A673 (cell line): ENCODE measurements at regions not wholly inside any gene's neighbourhood (a gene's known extent, or its start where the extent isn't known, plus 50 kb on each side); places are given as distances from the start of the nearest gene placed in this dataset.

Experiments used
- BruUV-seq: library from RNA; stranded (reverse); fragments of 400-500 nt; replicated peaks from 2 replicates; lab custom pipeline; 2021; lab: Mats Ljungman, UMichigan
- CTCF ChIA-PET: fragments of 300-600 bp; sonication (Branson Sonifier 250); formaldehyde crosslinking; loops from one replicate; lab custom pipeline; 2022; ENCODE audit warnings: antibody characterized with exemption; lab: Charles Lee
- POLR2A ChIA-PET: fragments of 300-600 bp; sonication (Branson Sonifier 250); formaldehyde crosslinking; loops from one replicate; lab custom pipeline; 2022; ENCODE audit warnings: antibody characterized with exemption; ENCODE audit not compliant: low non-redundant PET; lab: Charles Lee
- DNase-seq: peaks from one replicate; pipeline ENCODE4 v3.0.0-alpha.2; 2015; ENCODE audit warnings: low spot score
- H3K27ac ChIP-seq: fragments of 200-600 bp; sonication (generic); 2 replicates; pipeline ENCODE4 v1.5.1; 2016; ENCODE audit warnings: mixed run types, low read depth, mild to moderate bottlenecking, mixed read lengths, antibody characterized with exemption, low read length; ENCODE audit not compliant: poor library complexity, severe bottlenecking
- H3K27me3 ChIP-seq: fragments of 200-600 bp; sonication (generic); replicated peaks from 2 replicates; pipeline ENCODE4 v1.6.1; 2017; ENCODE audit warnings: mixed run types, low read depth, mild to moderate bottlenecking, mixed read lengths, antibody characterized with exemption, low read length; ENCODE audit not compliant: insufficient read depth, poor library complexity
- H3K36me3 ChIP-seq: fragments of 200-600 bp; sonication (generic); 2 replicates; pipeline ENCODE4 v1.6.1; 2016; ENCODE audit warnings: mixed run types, mild to moderate bottlenecking, mixed read lengths, antibody characterized with exemption, low read length; ENCODE audit not compliant: insufficient read depth, poor library complexity, severe bottlenecking
- H3K4me1 ChIP-seq: fragments of 200-600 bp; sonication (generic); 2 replicates; pipeline ENCODE4 v1.6.1; 2017; ENCODE audit warnings: mixed run types, mild to moderate bottlenecking, mixed read lengths, antibody characterized with exemption, low read length; ENCODE audit not compliant: insufficient read depth, poor library complexity, severe bottlenecking
- H3K4me3 ChIP-seq: fragments of 200-600 bp; sonication (generic); 2 replicates; pipeline ENCODE4 v1.5.1; 2016; ENCODE audit warnings: low read depth, mixed run types, mild to moderate bottlenecking, mixed read lengths, low read length; ENCODE audit not compliant: poor library complexity, severe bottlenecking
- H3K9me3 ChIP-seq: fragments of 200-600 bp; sonication (generic); 2 replicates; pipeline ENCODE4 v1.6.1; 2016; ENCODE audit warnings: mixed run types, low read depth, mild to moderate bottlenecking, mixed read lengths, antibody characterized with exemption, low read length; ENCODE audit not compliant: poor library complexity, severe bottlenecking
- EZH2 ChIP-seq: fragments of 200-600 bp; sonication (generic); IDR thresholded peaks from 2 replicates; pipeline ENCODE4 v1.6.1; 2017; ENCODE audit warnings: borderline replicate concordance, low read depth, mild to moderate bottlenecking, mixed read lengths, antibody characterized with exemption, low read length; ENCODE audit not compliant: poor library complexity, severe bottlenecking
- intact Hi-C: fragments of 100-400 bp; cut with micrococcal nuclease; formaldehyde crosslinking; loops from one replicate; pipeline ENCODE4 v1.10.0; 2022; ENCODE audit not compliant: unreplicated experiment
- TF ChIP-seq, protein P1 (sequence below): fragments of 300-800, 200-600 bp; sonication (generic); conservative IDR thresholded peaks from 2 replicates; pipeline ENCODE4 v1.5.1; 2017; ENCODE audit warnings: low read depth, mild to moderate bottlenecking, antibody characterized with exemption, low read length, moderate library complexity, mixed read lengths

DNA sequence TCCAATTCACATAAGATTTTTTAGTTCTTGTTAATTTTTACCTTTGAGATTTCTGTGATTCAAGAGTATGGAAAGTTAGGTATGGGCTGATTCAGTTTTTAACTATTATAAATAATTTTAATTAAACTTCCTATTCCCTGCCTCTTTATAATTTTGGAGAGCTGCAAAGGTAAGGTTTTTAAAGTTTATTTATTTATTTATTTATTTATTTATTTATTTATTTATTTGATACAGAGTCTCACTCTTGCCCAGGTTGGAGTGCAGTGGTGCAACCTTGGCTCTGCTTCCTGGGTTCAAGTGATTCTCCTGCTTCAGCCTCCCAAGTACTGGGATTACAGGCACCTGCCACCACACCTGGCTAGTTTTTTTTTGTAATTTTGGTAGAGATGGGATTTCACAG, 215.5 kb upstream of the FIGN start:
- Histone ChIP-seq H3K27me3 (peaks cover 27% of the 10 kb centered on the region), H3K27ac (no peak overlapping the region), H3K4me1 (no peaks in the 10 kb centered on the region), H3K36me3 (no peaks in the 10 kb centered on the region), H3K4me3 (no peak overlapping the region), H3K9me3 (no peaks in the 10 kb centered on the region)
- intact Hi-C loops = no loop called here
- POLR2A ChIA-PET = no interaction called here
- BruUV-seq = no TSS peak
- CTCF ChIA-PET = no interaction called here
- TF ChIP-seq, protein P1, sequence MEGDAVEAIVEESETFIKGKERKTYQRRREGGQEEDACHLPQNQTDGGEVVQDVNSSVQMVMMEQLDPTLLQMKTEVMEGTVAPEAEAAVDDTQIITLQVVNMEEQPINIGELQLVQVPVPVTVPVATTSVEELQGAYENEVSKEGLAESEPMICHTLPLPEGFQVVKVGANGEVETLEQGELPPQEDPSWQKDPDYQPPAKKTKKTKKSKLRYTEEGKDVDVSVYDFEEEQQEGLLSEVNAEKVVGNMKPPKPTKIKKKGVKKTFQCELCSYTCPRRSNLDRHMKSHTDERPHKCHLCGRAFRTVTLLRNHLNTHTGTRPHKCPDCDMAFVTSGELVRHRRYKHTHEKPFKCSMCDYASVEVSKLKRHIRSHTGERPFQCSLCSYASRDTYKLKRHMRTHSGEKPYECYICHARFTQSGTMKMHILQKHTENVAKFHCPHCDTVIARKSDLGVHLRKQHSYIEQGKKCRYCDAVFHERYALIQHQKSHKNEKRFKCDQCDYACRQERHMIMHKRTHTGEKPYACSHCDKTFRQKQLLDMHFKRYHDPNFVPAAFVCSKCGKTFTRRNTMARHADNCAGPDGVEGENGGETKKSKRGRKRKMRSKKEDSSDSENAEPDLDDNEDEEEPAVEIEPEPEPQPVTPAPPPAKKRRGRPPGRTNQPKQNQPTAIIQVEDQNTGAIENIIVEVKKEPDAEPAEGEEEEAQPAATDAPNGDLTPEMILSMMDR = no peak
- no peak for TF ChIP-seq EZH2
- DNase-seq = no peak

DNA sequence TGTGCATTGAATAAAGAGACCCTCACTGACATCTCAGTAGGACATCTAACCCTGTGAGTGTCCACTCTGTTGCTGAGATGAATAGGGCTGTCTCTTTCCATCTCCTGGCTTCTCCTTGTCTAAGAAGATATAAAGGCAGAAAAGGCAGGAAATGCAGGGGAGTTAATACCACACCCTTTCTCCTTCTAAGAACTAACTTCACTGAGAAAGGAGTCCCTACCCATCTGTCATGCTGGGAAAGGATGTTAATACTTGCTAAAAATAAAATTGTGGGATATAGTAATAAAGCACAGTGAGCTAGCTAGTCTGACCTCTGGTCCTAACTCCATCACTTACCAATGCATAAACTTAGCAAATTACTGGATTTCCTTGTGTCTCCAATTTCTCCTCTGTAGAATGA, 213.9 kb upstream of the FIGN start:
- DNase-seq = no peak
- Histone ChIP-seq H3K4me3 (no peak overlapping the region), H3K9me3 (no peaks in the 10 kb centered on the region), H3K27me3 (peaks cover 44% of the 10 kb centered on the region), H3K36me3 (no peaks in the 10 kb centered on the region), H3K4me1 (no peaks in the 10 kb centered on the region), H3K27ac (no peak overlapping the region)
- TF ChIP-seq EZH2 = no peak
- TF ChIP-seq, protein P1 = no peak
- POLR2A ChIA-PET = no interaction called here
- intact Hi-C loops = no loop called here
- CTCF ChIA-PET = no interaction called here
- no TSS peak for BruUV-seq

DNA sequence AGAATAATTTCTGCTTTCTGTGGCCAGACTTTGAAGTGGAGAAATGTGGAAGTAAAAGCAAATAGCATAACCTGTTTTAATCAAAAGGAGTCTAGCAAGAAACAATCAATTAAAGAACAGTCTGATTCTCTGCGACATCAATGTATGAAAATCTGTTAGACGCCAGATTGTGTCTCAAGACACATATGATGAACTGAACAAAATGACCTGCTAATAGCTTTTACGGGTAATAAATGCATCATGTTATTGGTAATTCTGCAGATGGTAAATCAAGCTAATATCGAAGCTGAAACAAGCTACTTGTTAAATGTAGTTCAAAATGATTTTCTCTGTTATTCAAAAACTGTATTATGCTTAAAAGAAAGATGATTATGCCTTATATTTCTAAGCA, 208.5 kb upstream of the FIGN start:
- no peak overlapping the region for H3K4me3 ChIP-seq
- no peaks in the 10 kb centered on the region for H3K4me1 ChIP-seq
- no TSS peak for BruUV-seq
- intact Hi-C loops = no loop called here
- H3K9me3 ChIP-seq = no peaks in the 10 kb centered on the region
- H3K36me3 ChIP-seq = no peaks in the 10 kb centered on the region
- TF ChIP-seq EZH2 = no peak
- TF ChIP-seq, protein P1 = no peak
- POLR2A ChIA-PET = no interaction called here
- CTCF ChIA-PET = no interaction called here
- DNase-seq = no peak
- H3K27me3 ChIP-seq = peaks cover 69% of the 10 kb centered on the region
- no peak overlapping the region for H3K27ac ChIP-seq
